Stimulated activated CD4-positive, alpha-beta T cell treated with anti-CD3 and anti-CD28 coated beads, Interleukin-2, amount 100 ng/mL, for 24 hours (primary cell): ENCODE measurements at regions not wholly inside any gene's neighbourhood (a gene's known extent, or its start where the extent isn't known, plus 50 kb on each side); places are given as distances from the start of the nearest gene placed in this dataset.

Experiments
- DNase-seq, 2 donors: peaks; one replicate each; pipeline ENCODE4 v3.0.0-alpha.2; 2020

DNA sequence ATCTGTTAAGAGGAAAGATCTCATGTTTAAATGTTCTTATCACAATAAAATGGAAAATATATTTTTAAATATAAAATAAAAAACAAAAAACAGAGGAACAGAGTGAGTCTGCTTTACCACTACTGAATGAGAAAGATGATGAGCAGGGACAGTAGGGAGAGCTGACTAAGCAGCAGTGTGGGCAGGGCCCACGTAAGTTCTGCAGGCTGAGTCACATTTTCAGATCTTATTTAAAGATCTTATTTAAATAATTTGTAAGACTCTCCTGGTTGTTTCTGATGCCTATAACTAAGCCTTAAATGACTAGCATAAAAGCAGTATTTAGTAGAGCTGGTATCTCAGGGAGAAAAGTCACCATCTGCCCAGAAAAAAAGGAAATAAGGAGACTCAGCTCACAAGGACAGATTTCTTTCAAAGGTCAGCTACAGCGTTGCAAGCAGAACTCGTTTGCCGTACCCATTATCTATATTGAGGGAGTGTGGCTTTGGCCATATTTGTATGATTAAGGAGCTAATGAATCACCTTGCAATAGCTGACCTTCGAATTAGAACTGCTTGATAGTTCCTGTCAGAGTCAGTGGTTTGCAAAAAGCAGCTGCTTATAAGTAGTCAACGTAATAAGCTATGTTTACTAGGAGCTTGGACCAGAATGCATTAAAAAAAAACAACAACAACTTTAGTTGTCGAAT is 322.1 kb upstream of the CHAC2 start:
- DNase-seq: peak; percentile 5 to 19

GRCh38 chr2:53442783-53443182 is 324.8 kb upstream of the CHAC2 start:
- DNase-seq: no peak

DNA sequence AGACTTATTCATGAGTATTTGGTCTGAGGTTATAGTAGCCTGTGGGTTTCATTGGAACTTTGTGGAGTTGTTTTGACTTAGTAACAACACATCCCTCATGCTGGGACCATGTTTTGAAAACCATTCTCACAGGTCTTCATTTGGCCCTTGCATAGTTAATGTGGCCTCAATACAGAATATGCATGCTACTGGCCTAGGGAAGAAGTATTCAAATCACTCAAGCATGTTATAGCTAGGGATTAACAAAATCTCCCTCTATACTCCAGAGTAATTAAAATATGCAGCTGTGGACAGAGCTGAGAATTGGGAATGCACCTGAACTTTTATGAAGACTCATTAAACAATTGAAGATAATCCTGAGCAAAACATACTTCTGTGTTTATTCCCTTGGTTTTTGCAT is 325.5 kb upstream of the CHAC2 start:
- DNase-seq: no peak

GRCh38 chr2:53438692-53439091 is 328.9 kb upstream of the CHAC2 start:
- DNase-seq: no peak

GRCh38 chr2:53438100-53438499 is 329.5 kb upstream of the CHAC2 start:
- DNase-seq: no peak

DNA sequence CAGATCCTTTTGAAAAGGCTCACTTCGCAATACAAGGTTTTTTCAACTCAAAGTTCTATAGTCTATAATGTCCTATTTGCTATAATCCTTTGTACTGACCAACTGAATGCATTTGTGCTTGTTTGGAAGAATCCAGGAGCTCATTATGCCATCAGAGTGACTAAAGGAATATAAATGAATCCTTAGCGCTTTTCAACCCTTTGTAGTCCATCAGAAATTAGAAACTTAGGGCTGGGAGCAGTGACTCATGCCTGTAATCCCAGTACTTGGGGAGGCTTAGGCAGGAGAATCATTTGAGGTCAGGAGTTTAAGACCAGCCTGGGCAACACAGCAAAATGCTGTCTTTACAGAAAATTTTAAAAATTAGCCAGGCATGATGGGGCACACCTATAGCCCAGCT is 330.2 kb upstream of the CHAC2 start:
- DNase-seq: no peak

DNA sequence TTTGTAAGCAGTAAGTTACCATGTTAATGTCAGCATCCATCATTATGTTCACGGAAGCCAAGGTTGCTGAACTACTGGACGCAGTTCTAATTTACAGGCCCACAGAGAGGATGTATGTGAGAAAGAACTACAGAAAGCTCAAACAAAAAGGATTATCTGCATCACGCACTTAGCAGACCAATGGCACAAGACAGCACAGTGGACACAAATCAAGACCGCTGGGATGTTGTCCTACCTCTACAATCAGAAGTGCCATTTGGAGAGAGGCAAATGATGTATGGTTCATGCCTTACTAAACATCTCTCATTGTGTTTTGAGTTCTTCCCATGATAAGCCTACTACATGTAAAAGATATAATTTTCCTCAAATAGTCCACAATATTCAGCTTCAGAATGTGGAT is 330.7 kb upstream of the CHAC2 start:
- no peak for DNase-seq

DNA sequence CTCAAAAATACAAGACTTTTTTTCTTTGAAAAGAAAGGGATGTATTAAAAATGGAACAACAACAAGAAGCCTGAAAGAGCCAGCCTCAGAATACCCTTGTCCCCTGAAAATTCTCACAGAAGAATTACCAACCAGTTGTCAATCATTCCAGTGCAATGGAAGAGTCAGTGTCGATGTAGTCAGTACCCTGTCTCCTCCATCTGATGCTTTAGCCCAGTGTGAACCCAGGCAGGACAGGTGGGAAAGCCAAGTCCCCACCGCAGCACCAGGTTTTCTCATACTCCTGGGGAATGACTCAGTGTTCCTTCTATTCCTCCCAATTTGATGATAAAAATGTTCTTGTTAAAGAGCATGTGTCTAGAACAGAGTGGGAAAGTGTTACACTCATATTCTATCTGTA is 332.0 kb upstream of the CHAC2 start:
- DNase-seq: no peak

DNA sequence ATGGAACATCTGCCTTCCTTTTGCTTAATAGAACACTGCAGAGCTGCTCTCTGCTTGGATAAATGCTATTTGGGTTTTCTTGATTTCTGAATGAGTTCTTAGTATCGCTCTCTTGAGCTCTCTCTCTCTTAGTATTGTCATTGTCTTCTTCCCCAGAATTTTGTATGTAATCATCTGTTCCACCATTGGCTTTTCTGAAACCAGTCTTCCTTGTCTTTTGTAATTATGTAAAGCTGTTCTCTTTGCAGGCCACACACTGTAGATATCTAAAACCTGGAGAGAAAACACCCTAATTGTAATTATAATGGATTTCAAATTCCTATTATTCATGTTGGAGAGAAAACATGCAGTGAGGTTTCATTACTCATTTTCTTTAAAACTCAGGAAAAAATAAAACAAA is 333.1 kb upstream of the CHAC2 start:
- no peak for DNase-seq

- no peak for DNase-seq
These were observed 334.7 kb upstream of the CHAC2 start for GRCh38 chr2:53432936-53433335.

GRCh38 chr2:53429901-53430300 is 337.7 kb upstream of the CHAC2 start:
- DNase-seq: no peak

DNA sequence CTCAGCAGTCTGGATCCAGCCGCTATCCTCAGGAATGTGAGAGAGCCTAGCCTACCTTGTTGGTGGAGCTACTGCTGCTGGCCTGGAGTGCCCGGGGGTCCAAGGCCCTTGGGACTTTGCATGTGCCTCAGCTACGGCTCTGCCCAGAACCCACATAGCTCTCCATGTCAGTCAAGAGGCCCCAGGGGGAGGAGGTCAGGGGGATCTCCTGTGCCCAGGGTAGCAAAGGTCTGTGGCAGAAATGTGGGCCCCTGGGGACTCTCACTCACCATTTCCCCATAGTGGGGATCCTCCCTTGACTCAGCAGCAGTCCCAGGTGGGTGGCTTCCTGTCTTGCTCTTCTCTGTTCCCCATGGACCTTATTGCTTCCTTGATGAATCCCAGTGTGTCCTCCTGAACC is 342.7 kb upstream of the CHAC2 start:
- DNase-seq: no peak

DNA sequence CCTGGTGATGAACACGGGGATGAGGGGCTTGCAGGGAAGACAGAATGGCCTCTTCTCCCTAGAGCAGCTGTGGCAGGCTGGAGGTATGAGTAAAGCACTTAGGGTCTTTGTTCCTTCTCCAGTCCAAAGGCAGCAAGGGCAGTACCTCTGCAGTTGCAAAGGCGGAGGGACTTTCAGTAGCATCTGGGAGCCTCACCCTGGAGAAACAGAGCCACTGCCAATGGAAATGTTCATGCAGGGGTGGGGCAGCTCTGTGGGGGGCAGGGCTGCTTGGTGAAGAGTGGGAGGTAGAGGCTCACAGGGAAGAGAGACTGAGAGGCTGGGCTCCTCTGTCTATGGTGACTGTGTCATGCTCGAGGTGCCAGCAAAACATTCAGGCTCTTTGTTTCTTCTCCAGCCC is 344.1 kb upstream of the CHAC2 start:
- DNase-seq: no peak

DNA sequence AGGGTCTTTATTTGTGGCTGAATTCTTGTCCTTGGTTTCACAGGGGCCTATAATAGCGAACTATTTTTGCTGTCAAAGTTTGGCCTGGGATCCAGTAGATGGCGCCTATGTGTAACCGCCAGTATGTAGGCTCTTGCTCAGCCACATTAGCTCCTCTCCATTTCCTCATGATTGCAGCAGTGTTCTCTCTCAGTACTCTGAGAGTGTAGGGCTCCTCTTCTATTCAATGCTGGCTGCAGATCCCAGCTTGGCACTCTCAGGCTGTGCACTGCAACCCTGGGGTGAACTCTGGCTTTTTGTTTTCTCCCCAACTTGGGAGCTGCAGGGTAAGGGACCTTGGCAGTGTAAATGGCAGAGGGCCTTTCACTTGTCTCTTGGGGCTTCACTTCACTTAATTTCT is 344.6 kb upstream of the CHAC2 start:
- peak in 1 of 2 donors; percentile 5 for DNase-seq

- DNase-seq: no peak
These were observed 350.2 kb upstream of the CHAC2 start for GRCh38 chr2:53417385-53417784.

DNA sequence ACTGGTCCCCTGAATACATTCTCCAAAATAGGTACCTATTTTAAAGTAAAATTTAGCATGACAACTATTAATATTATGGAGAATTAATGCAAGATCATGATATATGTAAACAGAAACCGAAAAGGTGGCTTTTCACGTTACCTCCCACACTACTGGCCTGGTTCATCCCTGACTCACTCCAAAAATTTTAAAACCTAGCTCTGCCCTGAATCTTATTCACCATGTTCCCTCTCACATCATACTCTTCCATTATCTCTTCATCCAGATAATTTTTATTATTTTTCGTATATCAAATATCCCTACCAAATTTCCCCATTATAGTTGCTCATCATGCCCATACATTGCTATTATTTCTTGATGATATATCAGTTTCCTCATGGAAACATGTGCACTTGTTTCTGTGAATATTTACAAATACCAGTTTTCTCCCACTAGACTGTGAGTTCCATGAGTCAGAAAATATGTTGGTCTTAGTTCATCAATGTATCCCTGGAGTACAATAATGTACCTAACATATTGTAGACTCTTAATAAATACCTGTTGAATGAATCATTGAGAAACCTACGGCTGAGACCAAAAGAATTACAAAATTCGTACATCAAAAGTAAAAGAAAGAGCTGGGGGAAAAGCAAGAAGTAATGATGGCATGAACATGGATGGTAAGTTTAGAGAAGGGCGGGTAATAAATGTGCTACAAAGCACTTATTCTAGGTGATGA is 360.1 kb upstream of the CHAC2 start:
- DNase-seq: no peak

- DNase-seq: no peak
These were observed 363.7 kb upstream of the CHAC2 start for GRCh38 chr2:53403792-53404413.

DNA sequence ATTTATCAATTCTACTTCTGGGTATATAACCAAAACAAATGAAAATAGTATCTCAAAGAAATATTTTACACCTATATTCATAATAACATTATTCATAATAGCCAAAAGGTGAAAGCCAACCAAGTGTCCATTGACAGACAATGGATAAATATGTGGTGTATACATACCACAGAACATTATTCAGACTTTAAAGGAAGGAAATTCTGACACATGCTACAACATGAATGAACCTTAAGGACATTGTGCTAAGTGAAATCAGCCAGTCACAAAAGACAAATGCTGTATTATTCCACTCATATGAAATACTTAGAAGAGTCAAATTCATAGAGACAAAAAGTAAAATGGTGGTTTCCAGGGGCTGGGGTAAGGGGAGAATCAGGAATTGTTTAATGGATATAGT is 370.5 kb upstream of the CHAC2 start:
- DNase-seq: no peak

- no peak for DNase-seq
These were observed 386.3 kb upstream of the CHAC2 start for GRCh38 chr2:53381271-53381670.

DNA sequence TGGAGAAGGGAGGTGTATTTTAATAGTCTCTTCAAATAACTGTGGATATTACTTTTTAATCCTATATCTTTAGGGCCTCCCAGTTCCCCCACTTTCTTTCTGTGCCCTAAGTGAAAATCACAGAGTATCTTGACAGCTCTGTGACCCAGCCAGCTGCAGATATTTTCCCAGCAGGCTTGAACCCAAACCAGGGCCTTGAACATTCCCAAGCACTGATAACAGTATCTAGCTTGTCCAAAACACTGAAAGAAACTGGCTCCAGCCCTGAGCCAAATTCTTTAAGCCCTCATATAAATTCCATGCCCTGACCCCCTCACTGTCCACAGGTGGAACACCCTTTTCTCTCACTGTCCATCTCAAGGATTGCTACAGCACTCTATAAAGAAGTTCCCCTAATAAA is 388.1 kb upstream of the CHAC2 start:
- DNase-seq: no peak

DNA sequence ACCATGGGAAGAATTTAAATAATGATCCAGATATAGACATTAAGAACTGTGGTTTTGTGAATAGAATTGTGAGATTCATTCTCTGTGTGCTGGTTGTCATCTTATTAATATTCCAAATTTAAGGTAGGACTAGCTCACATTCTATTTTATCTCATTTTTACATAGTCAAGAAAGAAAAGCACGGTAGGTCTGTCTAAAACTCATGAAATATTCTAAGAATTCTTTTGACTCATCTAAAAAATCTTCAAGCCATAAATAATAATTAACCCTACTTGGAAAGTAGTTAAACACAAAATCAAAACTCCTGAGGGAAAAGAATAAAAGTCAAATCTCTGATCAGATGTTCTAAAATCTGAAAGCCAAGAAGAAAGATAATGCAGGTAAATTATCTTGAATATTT is 388.8 kb upstream of the CHAC2 start:
- DNase-seq: no peak

- DNase-seq: no peak
These were observed 394.5 kb upstream of the CHAC2 start for GRCh38 chr2:53373126-53373525.

DNA sequence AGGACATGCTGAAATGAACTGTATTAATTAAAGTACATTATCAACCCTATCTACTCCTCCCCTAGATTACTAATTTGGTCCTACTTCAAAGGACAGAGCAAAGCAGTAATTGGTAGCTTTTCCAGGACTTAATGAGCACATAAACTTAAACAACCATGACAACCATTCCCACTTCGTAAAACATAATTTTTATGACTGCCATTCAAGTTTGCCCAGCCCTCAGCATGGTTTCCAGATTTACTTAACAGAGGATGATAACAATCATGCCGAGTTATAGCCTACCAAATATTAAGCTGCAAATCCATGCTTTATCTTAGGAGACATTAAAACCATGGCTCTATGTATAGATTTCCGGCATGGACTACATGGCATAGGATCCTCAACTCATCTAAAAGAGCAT is 401.1 kb upstream of the CHAC2 start:
- DNase-seq: no peak

DNA sequence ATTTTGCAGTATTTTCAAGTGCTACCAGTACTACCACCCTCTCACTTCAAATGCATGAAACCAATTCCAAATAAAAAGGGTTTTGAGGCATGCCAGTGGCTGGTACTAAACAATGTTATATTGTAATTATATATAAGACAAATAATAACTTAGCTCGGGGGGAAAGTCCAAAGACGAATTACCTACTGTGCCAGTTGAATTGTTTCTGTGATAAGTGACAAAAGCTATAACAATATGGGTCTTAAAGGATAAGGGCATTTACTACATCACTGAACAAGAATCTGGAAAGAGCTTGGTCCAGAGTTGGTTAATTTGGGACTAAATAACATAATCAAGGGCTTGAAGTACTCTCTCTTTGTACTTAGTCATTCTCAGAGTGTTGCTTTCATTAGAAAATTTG is 404.7 kb upstream of the CHAC2 start:
- DNase-seq: no peak
